Stimulated activated CD4-positive, alpha-beta T cell treated with anti-CD3 and anti-CD28 coated beads, Interleukin-2, amount 100 ng/mL, for 24 hours (primary cell): ENCODE measurements at regions not wholly inside any gene's neighbourhood (a gene's known extent, or its start where the extent isn't known, plus 50 kb on each side); places are given as distances from the start of the nearest gene placed in this dataset.

Experiments
- DNase-seq, 2 donors: peaks; one replicate each; pipeline ENCODE4 v3.0.0-alpha.2; 2020

DNA sequence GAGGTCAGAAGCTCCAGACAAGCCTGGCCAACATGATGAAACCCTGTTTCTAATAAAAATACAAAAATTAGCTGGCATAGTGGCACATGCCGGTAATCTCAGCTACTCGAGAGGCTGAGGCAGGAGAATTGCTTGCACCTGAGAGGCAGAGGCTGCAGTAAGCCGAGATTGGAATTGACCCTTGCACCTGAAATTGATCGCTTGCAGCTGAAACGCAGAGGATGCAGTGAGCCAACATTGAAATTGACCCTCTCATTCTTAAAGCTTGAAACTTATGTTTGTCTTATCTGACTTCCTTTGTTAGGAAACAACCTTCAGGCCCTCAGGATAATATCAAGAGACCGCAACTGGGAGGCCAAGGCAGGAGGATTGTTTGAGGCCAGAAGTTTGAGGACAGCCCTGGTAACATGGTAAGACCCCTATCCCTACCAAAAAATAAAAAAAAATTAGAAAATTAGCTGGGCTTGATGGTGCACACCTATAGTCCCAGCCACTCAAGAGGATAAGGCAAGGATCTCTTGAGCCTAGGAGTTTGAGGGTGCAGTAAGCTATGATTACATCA is 376.6 kb upstream of the XYLT1 start:
- DNase-seq, result no peak

DNA sequence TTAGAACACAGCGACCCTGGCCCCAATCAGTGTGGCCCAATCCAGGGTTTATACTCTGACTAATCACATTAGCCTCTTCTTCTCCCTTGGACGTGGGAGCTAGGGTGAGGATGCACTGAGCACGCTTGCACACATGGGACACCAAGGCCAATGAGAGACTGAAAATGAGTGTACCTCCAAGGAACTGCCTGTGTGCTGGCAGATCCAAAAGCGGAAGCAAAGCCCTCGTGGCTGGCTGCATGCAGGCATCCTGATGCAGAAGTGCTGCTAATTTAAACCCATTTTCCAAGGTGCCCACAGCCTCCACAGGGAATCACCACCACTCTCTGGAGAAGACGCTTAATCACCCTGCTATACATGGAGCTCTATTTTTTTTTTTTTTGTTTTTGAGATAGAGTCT is 375.3 kb upstream of the XYLT1 start:
- DNase-seq, result no peak

DNA sequence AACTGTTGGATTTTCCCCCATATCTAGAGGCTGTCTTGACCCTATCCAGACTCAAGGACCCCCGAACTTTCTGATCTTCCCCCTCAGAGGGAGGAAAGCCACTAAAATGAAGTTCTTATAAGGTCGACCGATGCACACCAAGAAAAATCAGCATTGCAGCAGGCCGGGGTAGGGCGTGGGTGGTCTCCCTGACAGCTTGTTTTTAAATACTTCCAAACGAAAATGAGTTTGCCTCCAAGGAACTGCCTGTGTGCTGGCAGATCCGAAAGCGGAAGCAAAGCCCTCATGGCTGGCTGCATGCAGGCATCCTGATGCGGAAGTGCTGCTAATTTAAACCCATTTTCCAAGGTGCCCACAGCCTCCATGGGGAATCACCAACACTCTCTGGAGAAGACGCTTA is 374.3 kb upstream of the XYLT1 start:
- DNase-seq, result no peak

DNA sequence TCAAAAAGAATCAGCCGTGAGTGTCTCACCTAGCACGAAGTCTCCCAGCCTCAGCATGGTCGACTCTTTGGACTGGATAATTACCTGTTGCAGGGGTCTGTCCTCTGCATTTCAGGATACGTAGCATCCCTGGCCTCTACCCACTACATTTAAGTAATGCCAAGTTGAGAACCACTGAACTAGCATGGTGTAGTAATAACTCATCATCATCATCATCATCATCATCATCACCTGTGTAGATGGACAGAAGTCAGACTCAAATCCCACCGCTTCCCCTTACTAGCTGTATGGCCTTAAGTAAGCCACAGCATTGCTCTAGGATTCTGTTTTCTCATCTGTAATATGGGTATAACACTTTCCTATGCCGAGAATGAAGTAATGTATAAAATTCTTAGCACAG is 373.1 kb upstream of the XYLT1 start:
- no peak for DNase-seq

DNA sequence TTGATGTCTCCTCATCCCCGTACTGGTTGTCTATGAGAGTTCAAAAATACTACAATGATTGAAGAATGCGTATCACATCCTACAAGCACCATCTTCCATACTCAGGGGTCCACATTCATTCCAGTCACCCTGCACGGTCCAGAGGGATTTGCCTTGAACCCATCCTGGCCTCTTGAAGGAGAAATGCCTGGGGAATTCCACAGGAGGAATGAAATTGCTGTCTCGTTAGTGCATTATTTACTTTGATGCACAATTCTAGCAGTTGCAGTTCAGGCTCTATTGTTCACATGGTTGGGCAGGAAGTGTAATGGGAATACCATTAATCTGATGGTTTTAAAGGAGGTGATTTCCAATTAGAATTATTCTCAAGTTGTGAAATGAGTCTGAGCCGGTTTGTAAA is 369.1 kb upstream of the XYLT1 start:
- DNase-seq, result no peak

DNA sequence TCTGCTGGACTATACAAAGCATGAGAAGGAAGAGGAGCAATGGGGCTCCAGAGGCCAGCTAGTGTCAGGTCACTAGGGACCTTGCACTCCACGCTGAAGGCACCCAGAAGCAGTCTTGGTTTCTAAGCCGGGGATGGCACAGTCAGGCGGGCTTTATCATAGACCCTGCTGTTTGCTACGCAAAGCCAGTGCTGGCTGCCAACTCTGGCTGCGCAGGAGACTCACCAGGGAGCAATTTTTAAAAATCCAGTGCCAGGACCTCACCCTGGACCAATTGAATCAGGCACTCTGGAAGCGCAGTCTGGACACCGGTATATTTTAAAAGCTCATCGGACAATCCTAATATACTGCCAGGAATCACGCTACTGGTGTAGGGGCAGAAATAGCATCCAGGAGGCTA is 368.5 kb upstream of the XYLT1 start:
- DNase-seq, result no peak

DNA sequence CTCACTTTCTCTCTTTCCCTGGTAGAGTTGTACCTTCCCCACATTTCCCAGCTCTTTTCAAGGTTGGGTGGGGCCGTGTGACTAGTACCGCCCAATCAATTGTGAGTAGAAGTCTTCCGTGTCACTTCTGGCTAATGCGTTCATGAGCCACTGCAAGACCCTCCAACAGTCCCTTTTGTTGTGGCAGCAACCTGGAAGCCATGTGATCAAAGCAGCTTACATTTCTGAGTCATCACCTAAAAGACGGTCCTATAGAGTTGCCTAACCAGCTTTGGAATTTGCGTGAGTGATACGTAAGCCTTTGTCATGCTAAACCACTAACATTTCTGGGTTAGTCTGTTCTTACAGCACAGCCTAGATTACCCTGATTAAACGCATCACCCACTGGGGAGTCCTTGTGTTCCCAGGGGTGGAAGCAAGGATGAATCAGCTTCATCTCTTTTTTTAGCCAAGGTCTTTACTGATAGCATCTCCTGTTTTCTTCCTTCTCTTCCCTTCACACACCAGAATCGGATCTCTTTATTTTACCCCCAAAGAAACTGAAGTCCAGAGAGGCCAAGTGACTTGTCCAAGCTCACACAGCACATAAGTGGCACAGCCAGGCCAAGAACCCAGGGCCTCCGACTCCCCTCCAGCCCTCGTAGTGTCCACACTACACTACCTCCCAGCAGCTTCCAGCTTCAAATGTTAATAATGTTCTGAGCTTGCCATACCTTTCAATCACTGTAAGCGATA is 366.3 kb upstream of the XYLT1 start:
- no peak for DNase-seq

DNA sequence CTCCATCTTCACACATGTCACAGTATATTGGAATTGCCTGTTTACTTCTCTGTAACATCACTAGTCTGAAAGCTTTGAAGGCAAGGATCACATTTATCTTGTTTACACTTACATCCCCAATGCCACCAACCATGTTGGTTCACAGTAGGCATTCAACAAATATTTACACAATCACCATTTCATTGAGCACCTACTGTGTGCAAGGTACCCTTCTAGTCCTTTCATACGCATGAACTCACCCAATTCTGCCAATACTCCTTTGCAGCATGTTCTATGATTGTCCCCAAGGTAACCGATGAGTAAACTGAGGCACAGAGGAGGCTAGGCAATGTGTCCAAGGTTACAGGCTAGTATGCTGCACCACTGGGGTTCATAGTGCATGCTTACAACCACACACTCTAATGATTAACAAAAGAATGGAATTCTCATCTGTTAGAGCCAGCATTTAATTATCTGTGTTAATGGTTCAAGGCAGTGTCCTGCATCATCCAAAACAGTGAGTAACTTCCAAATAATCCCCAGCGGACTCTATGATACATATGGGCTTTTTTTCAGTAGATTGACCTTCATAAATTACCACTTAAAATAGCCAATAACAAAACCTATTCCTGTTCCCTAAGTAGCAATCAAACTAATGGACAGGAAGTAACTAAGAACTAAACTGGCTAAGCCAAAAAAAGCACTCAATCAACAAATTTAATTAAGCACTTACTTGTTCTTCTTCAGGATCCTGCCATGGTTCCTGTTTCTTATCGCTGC is 364.5 kb upstream of the XYLT1 start:
- DNase-seq, result no peak

DNA sequence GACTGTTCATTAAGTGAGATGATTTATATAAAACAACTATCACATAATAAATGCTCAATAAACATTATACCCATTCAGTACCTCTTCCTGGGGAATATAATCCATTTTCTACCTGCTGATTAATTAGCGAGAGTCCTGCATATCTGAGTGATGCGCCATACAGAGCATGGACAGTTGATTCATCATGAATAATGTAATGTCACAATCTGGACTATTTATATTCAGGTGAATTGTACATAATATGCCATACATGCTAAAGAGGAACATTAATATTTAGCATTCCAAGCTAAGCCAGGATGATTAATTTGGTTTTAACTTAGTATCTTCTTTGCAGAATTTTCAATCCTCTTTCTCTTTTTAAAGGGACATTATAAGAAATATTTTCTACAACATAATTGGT is 362.0 kb upstream of the XYLT1 start:
- no peak for DNase-seq

DNA sequence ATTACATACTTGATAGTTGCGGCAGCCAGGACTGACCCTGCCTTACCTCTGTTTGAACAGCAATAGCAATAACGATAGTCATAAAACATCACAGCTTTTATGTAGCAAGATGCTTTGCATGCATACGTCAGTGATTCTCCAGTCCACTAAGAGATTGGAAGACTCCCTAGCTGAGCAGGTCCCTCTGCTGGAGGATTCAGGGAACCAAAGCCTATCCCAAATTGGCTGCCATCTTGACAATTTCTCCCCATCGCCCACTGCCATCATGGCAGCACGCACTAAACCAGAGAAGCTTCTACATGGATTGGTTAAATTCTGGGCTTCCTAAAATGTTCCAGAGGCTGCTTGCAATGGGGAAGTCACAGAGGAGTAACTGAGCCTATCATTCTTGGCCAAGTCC is 360.6 kb upstream of the XYLT1 start:
- DNase-seq, result no peak

DNA sequence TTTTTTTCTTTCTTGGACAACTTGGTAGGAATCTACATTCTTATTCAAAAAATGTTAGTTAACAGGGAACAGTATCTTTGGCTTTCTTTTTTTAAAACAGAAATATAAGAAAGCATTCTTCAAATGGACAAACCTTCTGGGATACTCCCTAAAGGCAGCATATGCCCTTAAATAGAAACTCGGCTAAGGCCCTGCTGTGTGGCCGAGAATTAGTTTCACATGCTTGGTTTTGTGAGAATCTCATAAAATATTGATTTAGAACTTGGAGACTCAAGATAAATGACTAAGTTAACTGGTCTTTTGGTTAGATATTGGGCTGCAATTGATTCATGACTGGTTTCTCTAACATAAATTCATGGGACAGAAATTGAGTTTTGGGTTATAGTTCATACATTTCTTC is 359.9 kb upstream of the XYLT1 start:
- DNase-seq, result no peak

DNA sequence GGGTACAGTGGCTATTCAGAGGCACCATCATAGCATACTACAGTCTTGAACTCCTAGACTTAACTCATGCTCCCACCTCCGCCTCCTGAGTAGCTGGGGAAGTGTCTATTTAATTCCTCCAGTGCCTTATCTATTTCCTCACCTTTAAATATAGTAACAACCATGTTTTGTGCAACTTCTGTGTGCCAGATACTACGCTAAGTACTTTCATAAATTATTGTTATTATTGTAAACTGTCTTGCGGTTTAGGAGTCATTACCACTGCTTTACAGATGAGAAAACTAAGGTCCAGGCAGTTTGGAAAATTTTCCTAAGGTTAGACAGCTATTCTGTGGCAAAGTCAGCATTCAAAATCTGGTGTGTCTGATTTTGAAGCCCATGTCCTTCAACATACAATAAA is 359.1 kb upstream of the XYLT1 start:
- no peak for DNase-seq

DNA sequence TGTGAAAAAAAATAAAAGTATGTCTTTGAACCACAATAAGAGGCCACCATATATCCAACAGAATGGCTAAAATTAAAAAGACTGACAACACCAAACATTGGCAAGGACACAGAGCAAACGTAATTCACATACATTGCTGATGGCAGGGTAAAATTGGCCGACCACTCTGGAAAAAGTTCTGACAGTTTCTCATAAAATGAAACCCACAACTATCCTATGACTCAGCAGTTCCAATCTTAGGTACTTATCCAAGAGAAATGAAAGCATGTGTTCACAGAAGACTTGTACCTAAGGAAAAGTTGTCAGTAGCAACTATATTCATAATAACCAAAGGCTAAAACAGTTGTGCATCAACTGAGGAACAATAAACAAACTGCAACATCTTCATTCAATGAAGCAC is 357.3 kb upstream of the XYLT1 start:
- no peak for DNase-seq

DNA sequence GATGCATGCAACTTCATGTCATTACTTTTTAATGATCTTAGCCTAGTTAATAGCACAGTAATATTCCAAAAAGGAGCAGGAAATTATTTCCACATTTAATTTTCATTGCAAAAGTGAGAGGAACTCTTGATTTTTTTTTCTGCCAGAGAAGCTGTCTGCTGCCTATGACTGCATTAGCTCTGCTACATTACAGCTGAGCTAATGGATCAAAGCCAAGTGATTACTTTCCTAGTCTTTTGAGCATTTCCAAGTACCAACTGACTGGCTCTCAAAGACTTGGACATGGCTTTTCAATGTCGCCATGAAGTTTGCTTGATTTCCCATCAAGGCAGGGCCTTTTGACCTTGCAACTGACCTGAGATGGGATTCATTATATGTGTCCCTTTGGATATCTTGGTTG is 356.6 kb upstream of the XYLT1 start:
- DNase-seq, result no peak

DNA sequence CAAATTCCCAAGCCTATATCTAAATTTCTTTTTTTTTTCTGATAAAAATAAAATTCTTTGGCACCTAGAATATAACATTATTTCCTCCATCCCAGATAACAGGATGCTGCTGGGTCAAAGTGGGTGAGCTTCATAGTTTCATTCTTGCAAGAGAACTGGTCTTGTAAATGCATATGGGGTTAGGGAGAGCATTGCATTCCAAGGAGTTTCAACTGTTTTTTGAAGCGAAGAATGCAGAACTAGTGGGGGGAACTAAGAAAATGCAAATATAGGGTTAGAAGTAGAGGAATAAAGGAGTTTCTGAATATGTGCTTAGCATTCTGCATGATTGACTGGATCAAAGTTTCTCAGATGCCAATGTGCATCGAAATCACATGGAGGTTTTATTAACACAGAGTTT is 347.2 kb upstream of the XYLT1 start:
- no peak for DNase-seq

DNA sequence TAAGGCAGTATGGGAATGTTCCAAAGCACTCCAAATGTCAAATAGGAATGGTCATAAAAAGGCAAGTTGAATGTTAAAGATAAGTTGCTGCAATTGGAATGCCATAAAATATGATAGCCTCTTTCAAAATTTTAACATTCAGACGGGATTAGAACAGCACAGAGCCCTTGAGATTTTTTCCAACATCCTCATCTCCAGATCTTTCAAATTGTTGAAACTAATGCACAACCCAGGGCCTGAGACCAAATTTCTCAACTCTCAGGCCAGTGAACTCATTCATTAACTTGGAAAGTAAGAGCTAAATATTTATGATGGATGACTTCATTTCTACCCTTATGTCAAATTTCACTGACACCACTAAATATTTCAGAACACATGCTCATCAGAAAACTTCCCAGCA is 346.5 kb upstream of the XYLT1 start:
- no peak for DNase-seq

DNA sequence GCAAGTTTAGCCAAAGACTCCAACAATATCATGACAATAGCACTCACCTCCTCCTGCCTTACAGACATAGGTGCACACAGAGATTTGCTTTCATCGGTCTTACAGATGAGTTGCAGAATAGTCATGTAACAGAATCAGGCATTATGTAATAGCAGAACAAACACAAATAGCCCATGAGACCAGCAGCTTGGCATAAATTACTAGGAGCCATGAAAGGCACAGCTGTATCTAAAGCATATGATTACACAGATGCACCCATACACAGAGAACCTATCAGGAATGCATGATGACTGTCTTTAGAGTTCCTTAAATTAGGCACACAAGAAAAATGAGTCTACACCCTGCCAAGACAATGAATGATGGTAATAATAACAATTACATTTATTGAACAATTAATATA is 342.0 kb upstream of the XYLT1 start:
- no peak for DNase-seq

DNA sequence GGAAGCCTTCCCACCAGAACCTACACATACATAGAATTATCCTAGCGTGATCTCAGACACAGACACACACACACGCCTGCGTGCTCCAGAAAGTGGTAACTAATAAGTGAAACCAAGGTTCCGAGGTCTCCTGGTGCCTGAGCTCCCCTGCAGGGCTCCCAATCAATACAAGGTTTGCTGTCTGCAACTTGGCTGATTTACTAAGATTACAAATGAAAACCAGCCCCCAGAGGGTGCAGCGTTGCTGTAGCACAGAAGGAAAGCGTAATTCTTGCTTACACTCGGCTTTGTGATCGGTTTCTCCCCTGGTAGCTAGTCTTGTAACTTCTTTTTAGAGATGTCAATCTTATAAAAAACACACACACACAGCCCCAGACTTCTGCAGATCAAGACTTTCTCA is 334.1 kb upstream of the XYLT1 start:
- DNase-seq, result no peak

DNA sequence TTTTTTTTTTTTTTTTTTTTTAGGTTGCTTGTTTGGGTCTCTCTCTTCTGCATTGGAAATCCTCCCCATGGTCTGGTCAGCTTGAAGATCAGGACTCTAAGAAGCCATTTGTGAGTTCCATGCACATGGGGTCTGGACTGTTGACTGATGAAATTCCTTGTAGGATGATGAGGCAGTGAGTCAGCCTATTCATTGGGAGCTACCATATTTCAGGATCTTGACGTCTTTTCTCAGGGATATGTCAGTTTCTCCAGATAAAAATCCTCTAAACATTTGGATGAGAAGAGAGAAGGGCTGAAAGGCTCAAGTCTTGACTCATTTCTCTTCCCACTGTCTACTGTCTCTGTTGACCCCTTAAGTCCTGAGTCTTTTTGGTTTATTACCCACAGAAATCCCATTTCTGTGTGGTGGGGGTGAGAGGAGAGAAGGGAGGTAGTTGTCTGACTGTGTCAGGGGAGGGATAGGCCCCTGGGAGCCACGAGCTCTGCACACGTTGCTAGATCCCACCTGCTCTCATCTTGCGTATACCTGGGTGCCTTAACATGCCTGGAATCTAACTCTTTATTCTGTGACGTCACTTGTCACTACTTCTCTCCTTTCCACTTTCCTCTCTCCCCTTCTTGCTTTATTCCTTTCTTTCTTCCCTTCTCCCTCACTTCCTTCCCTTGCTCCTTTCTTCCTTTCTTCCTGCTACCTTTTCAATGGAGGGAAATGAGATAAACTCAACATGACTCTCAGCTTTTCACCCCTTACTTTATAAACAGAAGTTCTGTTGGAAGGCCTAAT is 333.1 kb upstream of the XYLT1 start:
- no peak for DNase-seq

DNA sequence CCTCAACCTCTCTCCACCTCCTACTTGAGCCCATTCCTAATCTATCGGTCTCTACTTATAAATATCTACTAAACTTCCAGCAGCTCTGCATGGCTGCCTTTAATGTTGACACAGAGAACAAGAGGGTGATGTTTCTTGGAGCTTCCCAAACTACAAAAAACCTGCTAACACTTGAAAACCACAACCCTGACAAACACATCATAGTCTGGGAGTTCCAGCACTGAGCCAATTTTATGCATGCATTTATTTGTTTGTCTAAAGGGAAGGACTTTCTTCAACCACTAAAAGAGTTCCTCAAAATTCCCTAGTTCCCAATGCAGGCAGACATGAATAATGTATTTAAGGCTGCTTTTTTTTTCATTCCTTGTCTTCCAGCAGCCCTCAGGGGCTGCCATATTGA is 331.8 kb upstream of the XYLT1 start:
- no peak for DNase-seq

DNA sequence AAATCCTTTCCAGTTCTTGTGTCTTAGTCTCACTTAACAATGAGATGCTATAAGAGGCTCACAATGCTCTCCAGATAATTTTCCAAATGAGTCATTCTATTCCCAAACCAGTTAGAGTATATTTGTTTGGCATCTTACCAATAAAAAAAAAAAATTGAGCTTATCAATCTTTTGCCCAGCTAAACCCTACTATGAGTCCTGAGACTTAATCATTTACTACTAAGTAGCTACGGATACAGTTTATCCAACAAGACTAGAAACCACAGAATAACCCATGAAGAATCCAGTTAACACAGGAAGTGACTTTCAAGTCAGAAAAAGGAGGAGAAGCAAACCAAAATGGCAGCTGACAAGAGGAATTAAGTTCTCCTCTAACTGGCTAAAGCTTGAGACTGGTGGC is 330.3 kb upstream of the XYLT1 start:
- DNase-seq, result no peak

DNA sequence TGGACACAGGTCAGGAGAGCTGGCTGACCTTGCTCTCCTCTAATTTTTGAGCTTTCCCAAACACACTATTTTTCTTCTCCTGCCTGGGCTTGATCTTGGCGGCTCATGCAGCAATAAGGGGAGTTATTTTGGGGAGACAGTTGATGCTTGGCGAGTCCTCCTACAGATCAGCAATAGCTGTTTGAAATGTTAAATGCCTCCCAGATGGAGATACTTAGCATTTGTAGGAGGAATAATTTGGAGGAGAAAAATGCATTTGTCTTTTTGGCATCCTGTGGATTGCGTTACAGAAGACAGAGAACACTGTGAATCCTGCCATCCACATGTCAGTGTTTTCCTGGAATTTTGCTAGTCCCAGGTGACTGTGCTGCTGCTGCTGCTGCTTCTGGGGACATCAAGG is 328.0 kb upstream of the XYLT1 start:
- no peak for DNase-seq

DNA sequence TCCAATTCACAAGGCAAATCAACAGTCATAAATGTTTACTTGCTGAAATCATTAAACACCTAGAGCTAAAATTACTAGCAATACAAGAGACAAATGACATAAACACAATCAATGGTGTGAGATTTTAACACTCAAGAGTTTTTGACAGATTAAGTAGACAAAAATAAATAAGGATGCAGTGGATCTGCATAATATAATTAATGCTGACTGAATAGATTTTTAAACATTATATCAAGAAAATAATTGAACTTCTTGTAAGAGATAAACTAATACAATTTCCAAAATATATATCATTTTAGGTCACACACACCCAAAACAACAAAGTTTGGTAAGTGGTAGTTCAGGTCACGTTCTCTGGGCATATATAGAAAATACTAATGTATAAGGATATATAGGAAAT is 322.6 kb upstream of the XYLT1 start:
- DNase-seq, result no peak

DNA sequence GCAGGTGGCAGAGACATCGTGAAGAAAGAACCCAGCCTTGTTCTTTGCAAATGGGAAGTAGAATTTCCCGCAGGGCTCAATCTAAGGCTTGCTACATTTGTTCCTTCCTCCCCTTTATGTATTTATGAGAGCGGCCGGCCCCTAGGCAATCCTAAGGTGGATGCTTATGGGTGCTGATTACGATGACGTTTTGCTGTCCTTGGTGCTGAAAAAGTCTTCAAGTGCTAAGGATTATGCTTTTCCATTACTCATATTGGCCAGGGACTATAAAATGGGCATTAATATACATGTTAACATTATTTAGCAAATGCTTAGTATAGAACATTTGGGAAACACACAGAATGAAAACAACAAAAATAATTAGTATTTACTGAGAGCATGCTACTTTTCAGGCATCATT is 313.3 kb upstream of the XYLT1 start:
- no peak for DNase-seq
